Body of pancreas (tissue), 4 donors: ENCODE measurements at regions not wholly inside any gene's neighbourhood (a gene's known extent, or its start where the extent isn't known, plus 50 kb on each side); places are given as distances from the start of the nearest gene placed in this dataset.

ENCODE experiments used
- CTCF ChIP-seq, 7 experiments: fragments of 450-650 bp in 4 of 7; fragments of 200-600 bp in 3 of 7; sonication (generic) in 3 of 7; IDR thresholded peaks; one replicate each; pipeline ENCODE4 v1.5.1; 2016 to 2019; ENCODE audit warnings: antibody characterized with exemption in 7 of 7
- POLR2A ChIP-seq, 3 donors: fragments of 450-650 bp; IDR thresholded peaks; one replicate each; pipeline ENCODE4 v1.6.1; 2016; ENCODE audit warnings: antibody characterized with exemption in 3 of 3, mild to moderate bottlenecking in 2 of 3

GRCh38 chr18:43982582-43982981 is 698.1 kb upstream of the SETBP1 start:
- TF ChIP-seq CTCF (IDR thresholded peaks at IDR 0.05) = no peak
- TF ChIP-seq POLR2A (IDR thresholded peaks at IDR 0.05) = no peak
